ENCODE measurements at regions not wholly inside any gene's neighbourhood (a gene's known extent, or its start where the extent isn't known, plus 50 kb on each side); places are given as distances from the start of the nearest gene placed in this dataset.

- no peak overlapping the region for H3K4me3 ChIP-seq (ENCODE audit: low read length)
- DNase-seq (ENCODE audit: low read depth, low spot score), result no peak
Observed at GRCh38 chr4:14640476-14640875, 361.8 kb upstream of the CPEB2 start.

- DNase-seq (ENCODE audit: low read depth, low spot score), result no peak
- no peak overlapping the region for H3K4me3 ChIP-seq (ENCODE audit: low read length)
Observed at GRCh38 chr4:14641871-14642270, 360.4 kb upstream of the CPEB2 start.

DNA sequence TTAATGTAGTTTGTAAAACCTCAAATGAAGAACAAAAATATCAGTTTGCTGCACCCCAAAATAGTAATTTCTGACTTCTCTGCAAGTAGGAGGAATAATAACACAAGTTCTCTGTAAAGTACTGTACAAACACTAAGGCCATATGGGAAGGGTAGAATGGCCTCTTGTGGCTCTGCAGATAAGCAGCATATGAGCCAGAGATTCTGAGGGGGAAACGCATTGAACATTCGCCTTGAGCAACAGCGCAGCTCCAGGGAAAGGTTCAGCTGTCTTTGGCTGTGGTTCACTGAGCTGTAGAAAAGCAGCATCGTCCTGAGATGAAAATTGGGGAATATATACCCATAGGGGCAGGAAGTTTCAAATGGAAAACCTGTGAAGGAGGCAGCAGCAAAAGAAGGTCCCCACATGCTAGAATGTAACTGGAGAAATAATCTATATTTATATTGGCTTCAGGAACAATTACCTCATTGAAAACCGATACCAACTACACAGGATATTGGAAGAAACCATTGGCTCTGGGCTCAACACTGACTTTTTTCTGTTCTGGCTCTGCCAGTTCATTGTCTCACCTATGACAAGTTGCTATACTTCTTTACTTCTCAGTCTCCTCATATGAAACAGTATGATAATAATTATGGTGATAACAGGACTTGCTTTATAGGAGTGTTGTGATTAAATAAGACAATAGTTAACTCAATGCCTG lies 357.6 kb upstream of the CPEB2 start:
- no peak for DNase-seq (ENCODE audit: low read depth, low spot score)
- H3K4me3 ChIP-seq (ENCODE audit: low read length), result no peak overlapping the region

DNA sequence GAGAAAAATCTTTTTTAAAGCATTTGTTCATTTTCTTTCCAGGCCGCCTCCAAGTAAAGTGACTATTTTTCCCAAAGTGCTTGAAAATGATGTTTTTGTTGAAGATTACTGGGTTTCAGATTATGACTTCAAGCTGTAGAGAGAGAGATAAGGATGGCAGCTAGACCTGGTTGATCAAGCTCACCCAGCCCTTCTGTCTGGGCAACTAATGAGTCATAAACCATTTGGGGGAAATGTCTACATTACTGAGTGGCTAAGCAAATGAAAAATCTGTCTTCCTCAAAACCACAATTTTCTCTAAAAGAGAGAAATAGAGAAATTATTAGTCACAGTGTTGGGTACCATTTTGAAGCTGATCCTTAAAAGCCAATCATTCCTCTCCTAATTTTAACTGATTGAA lies 355.4 kb upstream of the CPEB2 start:
- H3K4me3 ChIP-seq (ENCODE audit: low read length), result no peak overlapping the region
- DNase-seq (ENCODE audit: low read depth, low spot score), result no peak

- no peak overlapping the region for H3K4me3 ChIP-seq (ENCODE audit: low read length)
- no peak for DNase-seq (ENCODE audit: low read depth, low spot score)
Observed at GRCh38 chr4:14650127-14650526, 352.2 kb upstream of the CPEB2 start.

GRCh38 chr4:14652522-14652921 lies 349.8 kb upstream of the CPEB2 start:
- DNase-seq (ENCODE audit: low read depth, low spot score), result no peak
- no peak overlapping the region for H3K4me3 ChIP-seq (ENCODE audit: low read length)

DNA sequence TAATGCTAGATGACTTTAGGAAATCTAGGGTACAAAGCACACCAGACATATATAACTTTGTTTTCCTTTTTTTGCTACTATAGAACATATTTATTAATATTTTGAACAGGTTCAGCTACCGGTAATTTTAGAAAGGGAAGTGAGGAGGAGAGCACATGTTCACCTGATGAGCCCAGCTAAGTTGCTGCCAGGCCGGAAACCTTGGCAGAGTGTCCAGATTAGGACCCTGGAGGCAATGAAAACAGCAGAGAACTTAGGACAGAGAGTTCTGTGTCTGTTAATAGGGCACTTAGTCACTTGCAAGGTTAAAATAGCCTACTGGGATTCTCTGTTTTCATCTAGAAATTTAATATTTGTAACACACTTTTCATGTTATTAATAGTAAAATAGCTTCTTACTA lies 348.9 kb upstream of the CPEB2 start:
- H3K4me3 ChIP-seq (ENCODE audit: low read length), result no peak overlapping the region
- DNase-seq (ENCODE audit: low read depth, low spot score), result no peak

DNA sequence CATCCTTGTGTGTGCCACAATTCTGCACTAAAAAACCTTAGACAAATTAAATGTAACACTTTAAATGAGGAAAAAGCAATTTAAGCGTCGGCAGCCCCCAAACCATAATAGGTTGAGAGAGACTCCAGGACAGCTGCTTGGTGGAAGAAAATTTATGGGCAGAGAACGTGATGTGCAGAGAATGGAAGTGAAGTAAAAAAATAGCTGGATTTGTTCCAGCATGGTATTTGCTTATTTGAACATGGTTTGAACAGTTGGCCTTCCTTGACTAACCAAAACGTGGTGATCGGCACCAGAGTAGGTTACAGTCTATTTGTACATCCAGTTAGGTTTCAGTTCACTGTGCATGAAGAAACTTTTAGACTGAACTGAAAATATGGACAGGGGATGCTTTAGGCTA lies 343.0 kb upstream of the CPEB2 start:
- no peak for DNase-seq (ENCODE audit: low read depth, low spot score)
- H3K4me3 ChIP-seq (ENCODE audit: low read length), result no peak overlapping the region

- no peak for DNase-seq (ENCODE audit: low read depth, low spot score)
- no peak overlapping the region for H3K4me3 ChIP-seq (ENCODE audit: low read length)
Observed at GRCh38 chr4:14667624-14668151, 334.6 kb upstream of the CPEB2 start.

- H3K4me3 ChIP-seq (ENCODE audit: low read length), result no peak overlapping the region
- DNase-seq (ENCODE audit: low read depth, low spot score), result no peak
Observed at GRCh38 chr4:14668296-14668695, 334.0 kb upstream of the CPEB2 start.

- DNase-seq (ENCODE audit: low read depth, low spot score), result no peak
- no peak overlapping the region for H3K4me3 ChIP-seq (ENCODE audit: low read length)
Observed at GRCh38 chr4:14669371-14669770, 332.9 kb upstream of the CPEB2 start.

DNA sequence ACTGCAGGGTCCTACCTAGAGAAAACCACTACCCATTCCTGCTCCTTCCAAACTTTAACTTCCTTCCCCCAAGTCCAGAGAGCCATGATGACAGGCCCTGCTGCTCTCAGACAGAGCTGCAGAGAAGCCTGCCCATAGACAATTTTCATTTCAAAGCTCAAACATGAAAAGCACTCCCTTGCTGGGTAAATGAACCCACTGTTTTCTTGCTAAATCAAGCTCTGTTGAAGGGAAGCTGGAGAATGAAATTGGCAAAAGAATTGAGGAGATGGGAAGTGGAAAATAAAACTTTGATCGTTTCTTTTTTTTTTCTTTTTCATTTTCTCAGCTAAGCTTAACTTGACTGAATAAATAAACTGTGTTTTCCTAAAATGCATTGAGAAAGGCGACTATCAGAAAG lies 331.1 kb upstream of the CPEB2 start:
- DNase-seq (ENCODE audit: low read depth, low spot score), result no peak
- no peak overlapping the region for H3K4me3 ChIP-seq (ENCODE audit: low read length)

DNA sequence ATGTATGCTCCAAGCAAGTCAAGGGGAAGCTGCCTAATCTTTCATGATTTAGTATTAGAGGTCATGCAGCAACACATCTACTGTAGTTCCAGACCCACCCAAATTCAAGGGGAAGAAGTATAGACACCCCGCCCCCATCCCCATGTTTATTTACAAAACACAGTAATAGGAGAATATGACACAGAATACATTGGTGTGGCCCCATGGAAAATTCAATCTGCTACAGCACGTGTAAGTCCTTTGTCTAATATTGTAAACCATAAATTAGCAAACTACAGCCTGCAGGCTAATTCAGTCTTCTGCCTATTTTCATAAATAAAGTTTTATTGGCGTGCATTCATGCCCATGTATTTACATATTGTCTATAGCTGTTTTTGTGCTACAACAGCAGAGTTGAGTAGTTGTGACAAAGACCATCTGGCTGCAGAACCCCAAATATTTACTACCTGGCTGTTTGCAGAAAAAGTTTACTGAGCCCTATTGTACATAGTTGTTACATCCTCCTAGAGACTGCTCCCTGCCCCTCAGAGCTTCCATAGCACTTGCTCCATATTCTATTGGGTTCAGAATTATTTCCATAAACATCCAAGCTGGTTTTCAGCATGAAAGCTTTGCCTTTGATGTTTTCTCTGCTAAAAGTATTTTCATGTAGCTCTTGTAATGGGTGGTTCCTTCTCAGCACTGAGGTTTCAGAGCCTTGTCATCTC lies 326.8 kb upstream of the CPEB2 start:
- DNase-seq (ENCODE audit: low read depth, low spot score), result no peak
- H3K4me3 ChIP-seq (ENCODE audit: low read length), result no peak overlapping the region

- DNase-seq (ENCODE audit: low read depth, low spot score), result no peak
- no peak overlapping the region for H3K4me3 ChIP-seq (ENCODE audit: low read length)
Observed at GRCh38 chr4:14679906-14680305, 322.4 kb upstream of the CPEB2 start.

- no peak overlapping the region for H3K4me3 ChIP-seq (ENCODE audit: low read length)
- no peak for DNase-seq (ENCODE audit: low read depth, low spot score)
Observed at GRCh38 chr4:14681330-14681729, 321.0 kb upstream of the CPEB2 start.

GRCh38 chr4:14693728-14694127 lies 308.6 kb upstream of the CPEB2 start:
- no peak overlapping the region for H3K4me3 ChIP-seq (ENCODE audit: low read length)
- no peak for DNase-seq (ENCODE audit: low read depth, low spot score)

DNA sequence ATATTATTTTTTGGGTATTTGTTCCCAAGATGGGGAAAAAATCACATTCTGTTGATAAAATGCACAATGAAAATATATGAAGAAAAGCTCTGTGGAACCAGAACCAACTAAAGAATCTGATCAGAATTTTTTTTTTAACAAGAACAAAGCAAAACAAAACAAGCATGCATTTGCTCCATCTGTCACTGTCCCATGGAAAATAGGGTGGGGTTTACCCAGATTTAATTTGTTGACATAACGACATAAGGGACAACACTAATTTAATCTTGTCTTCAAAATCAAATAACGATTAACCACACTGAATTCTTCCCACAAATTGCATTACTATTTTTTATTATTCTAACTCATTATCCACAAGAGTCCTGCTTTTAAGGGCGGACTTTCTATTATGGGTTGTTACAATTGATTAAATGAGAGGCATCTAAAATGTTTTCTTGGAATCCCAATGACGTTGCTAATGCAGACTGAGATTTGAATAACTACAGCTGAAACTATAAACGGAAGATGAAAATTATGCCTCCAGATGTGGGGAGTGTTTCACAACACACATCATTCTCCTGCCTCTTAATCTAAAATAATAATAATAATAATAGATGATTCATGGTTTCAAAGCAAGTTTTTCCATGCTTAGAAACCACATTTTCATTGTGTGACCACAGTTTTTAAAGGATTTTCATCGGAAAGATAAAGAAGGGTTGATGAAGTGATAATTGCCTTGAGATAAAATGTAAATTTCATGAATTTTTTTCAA lies 307.0 kb upstream of the CPEB2 start:
- H3K4me3 ChIP-seq (ENCODE audit: low read length), result no peak overlapping the region
- no peak for DNase-seq (ENCODE audit: low read depth, low spot score)

GRCh38 chr4:14700083-14700482 lies 302.2 kb upstream of the CPEB2 start:
- H3K4me3 ChIP-seq (ENCODE audit: low read length), result no peak overlapping the region
- no peak for DNase-seq (ENCODE audit: low read depth, low spot score)

GRCh38 chr4:14700544-14700943 lies 301.7 kb upstream of the CPEB2 start:
- DNase-seq (ENCODE audit: low read depth, low spot score), result no peak
- no peak overlapping the region for H3K4me3 ChIP-seq (ENCODE audit: low read length)

DNA sequence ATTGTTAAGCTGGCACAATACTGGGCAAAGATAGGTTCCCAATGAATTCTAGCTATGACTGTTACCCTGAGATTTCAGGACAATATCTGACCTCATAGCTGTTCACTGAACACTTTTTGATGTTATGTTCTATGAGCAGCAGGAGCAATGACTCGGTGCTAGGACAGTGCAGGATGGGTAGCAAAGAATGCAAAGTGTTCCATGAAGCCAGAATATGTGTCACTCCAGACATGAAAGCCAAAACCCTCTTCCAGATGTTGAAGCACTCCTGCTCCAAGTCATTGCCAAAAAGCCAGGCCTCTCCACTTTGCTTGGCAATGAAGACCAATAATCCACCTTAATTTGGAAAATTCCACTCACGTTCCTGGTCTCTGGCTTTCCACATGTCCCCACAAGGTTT lies 300.9 kb upstream of the CPEB2 start:
- no peak overlapping the region for H3K4me3 ChIP-seq (ENCODE audit: low read length)
- no peak for DNase-seq (ENCODE audit: low read depth, low spot score)
